GM23338 (cell line): ENCODE measurements at regions not wholly inside any gene's neighbourhood (a gene's known extent, or its start where the extent isn't known, plus 50 kb on each side); places are given as distances from the start of the nearest gene placed in this dataset.
"Not testable (repeated sequence)": the region's sequence is repeated elsewhere in the genome, so short reads cannot be mapped to it uniquely, and the experiment has no call there.

ENCODE experiments used
- ATAC-seq: fragments of 200-7000 bp; cut with Tn5 transposase; 3 replicates; pipeline ENCODE4 v1.9.1; 2020
- DNase-seq: peaks from one replicate; pipeline ENCODE4 v3.0.0-alpha.2; 2015; ENCODE audit warnings: low spot score
- H2AFZ ChIP-seq: fragments of 200-600 bp; sonication (generic); 2 replicates; pipeline ENCODE4 v1.8.0; 2016; ENCODE audit warnings: antibody characterized with exemption, mild to moderate bottlenecking, moderate library complexity
- H3F3A ChIP-seq: fragments of 200-600 bp; sonication (generic); replicated peaks from 2 replicates; pipeline ENCODE4 v1.8.0; 2017; ENCODE audit warnings: antibody characterized with exemption, mixed run types, low read depth
- H3K27ac ChIP-seq: fragments of 200-600 bp; sonication (generic); 2 replicates; pipeline ENCODE4 v1.6.1; 2016; ENCODE audit warnings: low read depth
- H3K27me3 ChIP-seq: fragments of 200-600 bp; sonication (generic); 2 replicates; pipeline ENCODE4 v1.8.0; 2016; ENCODE audit warnings: mild to moderate bottlenecking, mixed run types, moderate library complexity; ENCODE audit not compliant: insufficient read depth
- H3K36me3 ChIP-seq: fragments of 200-600 bp; sonication (generic); 2 replicates; pipeline ENCODE4 v1.8.0; 2016; ENCODE audit warnings: mild to moderate bottlenecking; ENCODE audit not compliant: insufficient read depth
- H3K4me1 ChIP-seq: fragments of 200-600 bp; sonication (generic); 2 replicates; pipeline ENCODE4 v1.8.0; 2016; ENCODE audit warnings: mild to moderate bottlenecking, moderate library complexity; ENCODE audit not compliant: insufficient read depth
- H3K4me2 ChIP-seq: fragments of 200-600 bp; sonication (generic); 2 replicates; pipeline ENCODE4 v1.7.1; 2017; ENCODE audit warnings: mixed run types
- H3K4me3 ChIP-seq: fragments of 200-600 bp; sonication (generic); 2 replicates; pipeline ENCODE4 v1.6.1; 2016; ENCODE audit warnings: mixed run types
- H3K79me2 ChIP-seq: fragments of 200-600 bp; sonication (generic); replicated peaks from 2 replicates; pipeline ENCODE4 v1.8.0; 2017; ENCODE audit warnings: mild to moderate bottlenecking; ENCODE audit not compliant: insufficient read depth
- H3K9me2 ChIP-seq: fragments of 200-600 bp; sonication (generic); 2 replicates; pipeline ENCODE4 v1.8.0; 2017; ENCODE audit not compliant: insufficient read depth
- H4K20me1 ChIP-seq: fragments of 200-600 bp; sonication (generic); replicated peaks from 2 replicates; pipeline ENCODE4 v1.8.0; 2017; ENCODE audit warnings: mild to moderate bottlenecking; ENCODE audit not compliant: insufficient read depth
- H3K27ac Mint-ChIP-seq: 2 replicates; pipeline ENCODE4 v1.8.0; 2020; ENCODE audit warnings: inconsistent platforms, mild to moderate bottlenecking, moderate library complexity, mixed read lengths
- H3K27me3 Mint-ChIP-seq: 3 replicates; pipeline ENCODE4 v1.8.0; 2022; ENCODE audit warnings: low read depth, mild to moderate bottlenecking, moderate library complexity, mixed read lengths, inconsistent platforms; ENCODE audit not compliant: insufficient read depth, poor library complexity
- H3K36me3 Mint-ChIP-seq: 3 replicates; pipeline ENCODE4 v1.8.0; 2021; ENCODE audit warnings: low read depth, mild to moderate bottlenecking, inconsistent platforms, moderate library complexity, mixed read lengths
- H3K4me1 Mint-ChIP-seq: 3 replicates; pipeline ENCODE4 v1.8.0; 2020; ENCODE audit warnings: mild to moderate bottlenecking, inconsistent platforms, mixed read lengths
- H3K4me3 Mint-ChIP-seq: 3 replicates; pipeline ENCODE4 v1.8.0; 2021; ENCODE audit warnings: moderate library complexity, mild to moderate bottlenecking, inconsistent platforms, mixed read lengths
- H3K9me3 Mint-ChIP-seq: 3 replicates; pipeline ENCODE4 v1.8.0; 2020; ENCODE audit warnings: moderate library complexity, mild to moderate bottlenecking, inconsistent platforms, mixed read lengths
- EZH2 ChIP-seq: fragments of 200-600 bp; sonication (generic); IDR thresholded peaks from one replicate; pipeline ENCODE4 v1.8.0; 2017; ENCODE audit warnings: antibody characterized with exemption, mild to moderate bottlenecking, low read depth; ENCODE audit not compliant: unreplicated experiment
- REST ChIP-seq: IDR thresholded peaks from one replicate; pipeline ENCODE4 v1.6.1; 2018; ENCODE audit warnings: antibody characterized with exemption; ENCODE audit not compliant: unreplicated experiment
- ZNF114 ChIP-seq: fragments of 250-450 bp; sonication (Bioruptor Pico); IDR thresholded peaks from 2 replicates; pipeline ENCODE4 v1.5.0; 2020; ENCODE audit warnings: mild to moderate bottlenecking, moderate library complexity
- ZNF462 ChIP-seq: fragments of 250-450 bp; sonication (Bioruptor Pico); IDR thresholded peaks from 2 replicates; pipeline ENCODE4 v1.5.0; 2020; ENCODE audit warnings: mild to moderate bottlenecking, moderate library complexity

- no peak for TF ChIP-seq REST
Observed at GRCh38 chr9:101814064-101814463, 75.6 kb upstream of the GRIN3A start (continued).

GRCh38 chr9:101807879-101808278 lies 69.4 kb upstream of the GRIN3A start:
- H3K4me1 Mint-ChIP-seq, H3K36me3 ChIP-seq, H3K79me2 ChIP-seq, H3K27me3 ChIP-seq, H3K36me3 Mint-ChIP-seq, H3K4me2 ChIP-seq, H3K4me1 ChIP-seq, H3K27me3 Mint-ChIP-seq, H2AFZ ChIP-seq, H3K27ac ChIP-seq, H3K4me3 Mint-ChIP-seq, H3F3A ChIP-seq, H3K27ac Mint-ChIP-seq, H3K9me2 ChIP-seq, ATAC-seq, DNase-seq, H4K20me1 ChIP-seq, H3K4me3 ChIP-seq: not testable (repeated sequence)
- H3K9me3 Mint-ChIP-seq, result peaks cover 78% of the 10 kb centered on the region

- Mint-ChIP-seq H3K4me1 (no peaks in the 10 kb centered on the region), H3K36me3 (no peaks in the 10 kb centered on the region), H3K27me3 (no peaks in the 10 kb centered on the region), H3K27ac (no peak overlapping the region), H3K4me3 (no peak overlapping the region), H3K9me3 (peaks cover 21% of the 10 kb centered on the region)
- no peaks in the 10 kb centered on the region for H3F3A ChIP-seq
- H2AFZ ChIP-seq, result no peak overlapping the region
- ATAC-seq, result no peak
- no peaks in the 10 kb centered on the region for H3K27me3 ChIP-seq
- no peak overlapping the region for H3K4me2 ChIP-seq
- no peak overlapping the region for H3K4me3 ChIP-seq
- H4K20me1 ChIP-seq, result no peaks in the 10 kb centered on the region
- no peaks in the 10 kb centered on the region for H3K9me2 ChIP-seq
- no peaks in the 10 kb centered on the region; the same call in 1 of the 2 replicates for H3K36me3 ChIP-seq
- H3K27ac ChIP-seq, result no peak overlapping the region
- no peaks in the 10 kb centered on the region for H3K4me1 ChIP-seq
- H3K79me2 ChIP-seq, result no peaks in the 10 kb centered on the region
- no peak for DNase-seq
- TF ChIP-seq ZNF114 (CRISPR knock-in tag) (no peak), EZH2 (no peak), ZNF462 (CRISPR knock-in tag) (no peak)
Observed at GRCh38 chr9:101796044-101796443, 57.6 kb upstream of the GRIN3A start.
